ENCODE measurements at regions not wholly inside any gene's neighbourhood (a gene's known extent, or its start where the extent isn't known, plus 50 kb on each side); places are given as distances from the start of the nearest gene placed in this dataset.
"Not testable (repeated sequence)": the region's sequence is repeated elsewhere in the genome, so short reads cannot be mapped to it uniquely, and the experiment has no call there.

GRCh38 chr2:238716171-238716570 is 131.7 kb upstream of the TWIST2 start:
- Mint-ChIP-seq H3K4me1 (ENCODE audit: low read depth) (no peaks in the 10 kb centered on the region), H3K27me3 (peaks cover 21% of the 10 kb centered on the region)

GRCh38 chr2:238716585-238716984 is 131.3 kb upstream of the TWIST2 start:
- Mint-ChIP-seq H3K9me3 (no peaks in the 10 kb centered on the region), H3K4me3 (no peak overlapping the region), H3K4me1 (ENCODE audit: low read depth) (no peaks in the 10 kb centered on the region), H3K36me3 (ENCODE audit: low read depth) (no peaks in the 10 kb centered on the region), H3K27ac (no peak overlapping the region), H3K27me3 (peaks cover 22% of the 10 kb centered on the region)
- intact Hi-C loops (cut with micrococcal nuclease): no loop called here

More at GRCh38 chr2:238716171-238716570, 131.7 kb upstream of the TWIST2 start:
- Mint-ChIP-seq H3K4me3 (no peak overlapping the region), H3K36me3 (ENCODE audit: low read depth) (no peaks in the 10 kb centered on the region), H3K27ac (no peak overlapping the region), H3K9me3 (no peaks in the 10 kb centered on the region)
- intact Hi-C loops (cut with micrococcal nuclease): no loop called here

- Mint-ChIP-seq H3K36me3 (ENCODE audit: low read depth) (no peaks in the 10 kb centered on the region), H3K27me3 (peaks cover 19% of the 10 kb centered on the region), H3K4me3 (no peak overlapping the region), H3K9me3 (no peaks in the 10 kb centered on the region), H3K27ac (no peak overlapping the region), H3K4me1 (ENCODE audit: low read depth) (no peaks in the 10 kb centered on the region)
- intact Hi-C loops (cut with micrococcal nuclease): no loop called here
Observed at GRCh38 chr2:238717084-238717483, 130.8 kb upstream of the TWIST2 start.

- no peak overlapping the region for H3K4me3 Mint-ChIP-seq
- H3K27me3 Mint-ChIP-seq: peaks cover 20% of the 10 kb centered on the region
- intact Hi-C loops (cut with micrococcal nuclease): loop anchor here (1.0 kb wide), 1 partner anchor 65 kb away; no protein-coding TSS in a partner anchor
- no peaks in the 10 kb centered on the region for H3K36me3 Mint-ChIP-seq (ENCODE audit: low read depth)
- H3K27ac Mint-ChIP-seq: no peak overlapping the region
- peaks cover 8% of the 10 kb centered on the region for H3K9me3 Mint-ChIP-seq
- H3K4me1 Mint-ChIP-seq (ENCODE audit: low read depth): no peaks in the 10 kb centered on the region
Observed at GRCh38 chr2:238719641-238720040, 128.2 kb upstream of the TWIST2 start.

GRCh38 chr2:238720232-238720672 is 127.6 kb upstream of the TWIST2 start:
- Mint-ChIP-seq H3K9me3 (peaks cover 8% of the 10 kb centered on the region), H3K27ac (no peak overlapping the region), H3K36me3 (ENCODE audit: low read depth) (no peaks in the 10 kb centered on the region), H3K27me3 (peaks cover 25% of the 10 kb centered on the region), H3K4me1 (ENCODE audit: low read depth) (no peaks in the 10 kb centered on the region), H3K4me3 (no peak overlapping the region)
- intact Hi-C loops (cut with micrococcal nuclease): loop anchor here (1.0 kb wide), 1 partner anchor 64 kb away; no protein-coding TSS in a partner anchor

- H3K4me3 Mint-ChIP-seq: no peak overlapping the region
- H3K27ac Mint-ChIP-seq: no peak overlapping the region
- peaks cover 17% of the 10 kb centered on the region for H3K27me3 Mint-ChIP-seq
- H3K9me3 Mint-ChIP-seq: peaks cover 8% of the 10 kb centered on the region
- intact Hi-C loops (cut with micrococcal nuclease): no loop called here
- H3K4me1 Mint-ChIP-seq (ENCODE audit: low read depth): no peaks in the 10 kb centered on the region
- no peaks in the 10 kb centered on the region for H3K36me3 Mint-ChIP-seq (ENCODE audit: low read depth)
Observed at GRCh38 chr2:238722181-238722580, 125.7 kb upstream of the TWIST2 start.

GRCh38 chr2:238722883-238723282 is 125.0 kb upstream of the TWIST2 start:
- Mint-ChIP-seq H3K27ac (no peak overlapping the region), H3K27me3 (peaks cover 17% of the 10 kb centered on the region), H3K4me1 (ENCODE audit: low read depth) (no peaks in the 10 kb centered on the region), H3K36me3 (ENCODE audit: low read depth) (no peaks in the 10 kb centered on the region), H3K4me3 (no peak overlapping the region), H3K9me3 (peaks cover 8% of the 10 kb centered on the region)
- intact Hi-C loops (cut with micrococcal nuclease): no loop called here

- H3K9me3 Mint-ChIP-seq; H3K4me3 Mint-ChIP-seq; H3K4me1 Mint-ChIP-seq (ENCODE audit: low read depth); intact Hi-C loops (cut with micrococcal nuclease); H3K27ac Mint-ChIP-seq; H3K36me3 Mint-ChIP-seq (ENCODE audit: low read depth): not testable (repeated sequence)
- H3K27me3 Mint-ChIP-seq: peaks cover 17% of the 10 kb centered on the region
Observed at GRCh38 chr2:238723740-238724320, 124.1 kb upstream of the TWIST2 start.

- Mint-ChIP-seq H3K36me3 (ENCODE audit: low read depth) (no peaks in the 10 kb centered on the region), H3K4me3 (no peak overlapping the region), H3K27ac (no peak overlapping the region), H3K9me3 (peaks cover 8% of the 10 kb centered on the region), H3K27me3 (peaks cover 17% of the 10 kb centered on the region), H3K4me1 (ENCODE audit: low read depth) (no peaks in the 10 kb centered on the region)
- intact Hi-C loops (cut with micrococcal nuclease): no loop called here
Observed at GRCh38 chr2:238724728-238725127, 123.2 kb upstream of the TWIST2 start.

- Mint-ChIP-seq H3K36me3 (ENCODE audit: low read depth) (no peaks in the 10 kb centered on the region), H3K27me3 (peaks cover 17% of the 10 kb centered on the region), H3K9me3 (peaks cover 8% of the 10 kb centered on the region), H3K4me3 (no peak overlapping the region), H3K27ac (no peak overlapping the region), H3K4me1 (ENCODE audit: low read depth) (no peaks in the 10 kb centered on the region)
- intact Hi-C loops (cut with micrococcal nuclease): no loop called here
Observed at GRCh38 chr2:238725298-238725697, 122.6 kb upstream of the TWIST2 start.

- H3K27ac Mint-ChIP-seq: no peak overlapping the region
- no peaks in the 10 kb centered on the region for H3K36me3 Mint-ChIP-seq (ENCODE audit: low read depth)
- peaks cover 8% of the 10 kb centered on the region for H3K27me3 Mint-ChIP-seq
- no peak overlapping the region for H3K4me3 Mint-ChIP-seq
- intact Hi-C loops (cut with micrococcal nuclease): no loop called here
- H3K9me3 Mint-ChIP-seq: peaks cover 8% of the 10 kb centered on the region
- H3K4me1 Mint-ChIP-seq (ENCODE audit: low read depth): peaks cover 7% of the 10 kb centered on the region
Observed at GRCh38 chr2:238726670-238727584, 121.0 kb upstream of the TWIST2 start.

- intact Hi-C loops (cut with micrococcal nuclease): no loop called here
- Mint-ChIP-seq H3K27me3 (peaks cover 7% of the 10 kb centered on the region), H3K4me1 (ENCODE audit: low read depth) (peaks cover 7% of the 10 kb centered on the region), H3K9me3 (peaks cover 2% of the 10 kb centered on the region), H3K36me3 (ENCODE audit: low read depth) (no peaks in the 10 kb centered on the region), H3K4me3 (no peak overlapping the region), H3K27ac (no peak overlapping the region)
Observed at GRCh38 chr2:238727585-238728329, 120.1 kb upstream of the TWIST2 start.

- Mint-ChIP-seq H3K9me3 (no peaks in the 10 kb centered on the region), H3K27me3 (peaks cover 7% of the 10 kb centered on the region), H3K27ac (no peak overlapping the region), H3K4me1 (ENCODE audit: low read depth) (peaks cover 7% of the 10 kb centered on the region), H3K36me3 (ENCODE audit: low read depth) (no peaks in the 10 kb centered on the region), H3K4me3 (no peak overlapping the region)
- intact Hi-C loops (cut with micrococcal nuclease): no loop called here
Observed at GRCh38 chr2:238728330-238729260, 119.3 kb upstream of the TWIST2 start.
